ENCODE measurements at regions not wholly inside any gene's neighbourhood (a gene's known extent, or its start where the extent isn't known, plus 50 kb on each side); places are given as distances from the start of the nearest gene placed in this dataset.

DNA sequence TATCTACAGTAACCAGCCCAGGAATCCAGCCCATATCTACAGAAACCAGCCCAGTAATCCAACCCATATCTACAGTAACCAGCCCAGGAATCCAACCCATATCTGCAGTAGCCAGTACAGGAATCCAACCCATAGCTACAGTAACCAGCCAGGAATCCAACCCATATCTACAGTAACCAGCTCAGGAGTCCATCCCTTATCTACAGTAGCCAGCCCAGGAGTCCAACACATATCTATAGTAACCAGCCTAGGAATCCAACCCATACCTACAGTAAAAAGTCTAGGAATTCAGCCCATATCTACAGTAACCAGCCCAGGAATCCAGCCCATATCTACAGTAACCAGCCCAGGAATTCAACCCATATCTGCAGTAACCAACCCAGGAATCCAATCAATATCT, 445.0 kb upstream of the BOD1L1 start:
- Histone ChIP-seq H2BK15ac (ENCODE audit: low read length) (no peak overlapping the region), H2BK12ac (ENCODE audit: low read depth, low read length) (no peak overlapping the region), H2BK20ac (ENCODE audit: low read length) (no peak overlapping the region), H3K4ac (replicated peaks; ENCODE audit: insufficient read length, low read depth, low read length) (no peak overlapping the region), H3K14ac (ENCODE audit: insufficient read length) (no peak overlapping the region), H3K18ac (ENCODE audit: extremely low read depth, low read length) (no peak overlapping the region), H4K8ac (ENCODE audit: extremely low read depth, insufficient read depth, low read length) (no peak overlapping the region), H3K36me3 (ENCODE audit: control insufficient read depth in 2 of 4, insufficient read depth in 4 of 4, low read length in 3 of 4) (no peaks in the 10 kb centered on the region), H3K27me3 (replicated peaks in 1 of 4; ENCODE audit: control insufficient read depth in 3 of 4, extremely low read depth in 1 of 4, insufficient read depth in 3 of 4, low read length in 3 of 4) (no peaks in the 10 kb centered on the region), H3K79me2 (ENCODE audit: control insufficient read depth in 1 of 2, insufficient read depth in 2 of 2, low read length in 2 of 2) (no peaks in the 10 kb centered on the region), H4K5ac (ENCODE audit: insufficient read length, low read depth, low read length) (no peak overlapping the region), H3K56ac (replicated peaks; ENCODE audit: insufficient read length, low read depth, low read length) (no peak overlapping the region), H3K23ac (ENCODE audit: insufficient read length) (no peak overlapping the region), H2BK120ac (replicated peaks; ENCODE audit: low read depth, low read length) (no peak overlapping the region), H3K9me3 (ENCODE audit: insufficient read depth in 2 of 2, low read depth in 1 of 2, low read length in 1 of 2) (peaks cover 12 to 17% of the 10 kb centered on the region in 2 experiments; a peak in 3 of 4 replicates), H4K91ac (replicated peaks; ENCODE audit: insufficient read length, low read length) (no peak overlapping the region), H2AK5ac (ENCODE audit: low read depth, low read length) (no peak overlapping the region), H2AFZ (ENCODE audit: low read length) (no peak overlapping the region), H3K27ac (ENCODE audit: low read depth, low read length) (no peak overlapping the region), H3K4me2 (ENCODE audit: insufficient read depth in 1 of 2, low read depth in 2 of 2, low read length in 2 of 2) (no peak overlapping the region), H3K23me2 (ENCODE audit: low read depth, low read length) (no peaks in the 10 kb centered on the region; the same call in 1 of the 2 replicates), H3K9ac (replicated peaks in 1 of 4; ENCODE audit: extremely low read depth in 1 of 4, low read depth in 3 of 4, low read length in 3 of 4) (no peak overlapping the region), H3K4me1 (replicated peaks in 1 of 4; ENCODE audit: control insufficient read depth in 3 of 4, insufficient read depth in 4 of 4, low read length in 3 of 4) (no peaks in the 10 kb centered on the region), H3K4me3 (ENCODE audit: extremely low read depth in 1 of 4, insufficient read depth in 2 of 4, low read depth in 3 of 4, low read length in 4 of 4) (no peak overlapping the region), H2BK5ac (ENCODE audit: low read depth, low read length) (no peak overlapping the region), H3K79me1 (ENCODE audit: low read depth, low read length) (no peaks in the 10 kb centered on the region), H4K20me1 (replicated peaks in 1 of 2; ENCODE audit: control insufficient read depth in 1 of 2, insufficient read depth in 2 of 2, low read length in 2 of 2) (no peaks in the 10 kb centered on the region)
- ChIA-PET POLR2A (ENCODE audit: partially characterized antibody) (no interaction called here), CTCF (ENCODE audit: partially characterized antibody) (interaction anchor here (1.1 kb wide), 1 partner anchor 12 kb away, joined by 3 read pairs; no protein-coding TSS in a partner anchor)
- no peak for DNase-seq (ENCODE audit: low read depth in 1 of 2, low spot score in 2 of 2)
- FAIRE-seq, result no peak
- TF ChIP-seq YY1 (IDR thresholded peaks at IDR 0.05; ENCODE audit: low read depth, low read length), result no peak
- TF ChIP-seq TBP (IDR thresholded peaks at IDR 0.05; ENCODE audit: low read depth, low read length), result no peak

Measured in H1 (cell line).